ENCODE measurements at regions not wholly inside any gene's neighbourhood (a gene's known extent, or its start where the extent isn't known, plus 50 kb on each side); places are given as distances from the start of the nearest gene placed in this dataset.

- no peak for DNase-seq (ENCODE audit: low read depth)
- TF ChIP-seq CTCF (IDR thresholded peaks at IDR 0.05; ENCODE audit: control insufficient read depth, extremely low read depth, insufficient read depth): no peak
- H3K4me3 ChIP-seq (ENCODE audit: low read depth, low read length): no peak overlapping the region
Measured at GRCh38 chr14:71731096-71731495, 201.1 kb upstream of the RGS6 start.

GRCh38 chr14:71733210-71733883 lies 198.9 kb upstream of the RGS6 start:
- no peak overlapping the region for H3K4me3 ChIP-seq (ENCODE audit: low read depth, low read length)
- no peak for TF ChIP-seq CTCF (IDR thresholded peaks at IDR 0.05; ENCODE audit: control insufficient read depth, extremely low read depth, insufficient read depth)
- no peak for DNase-seq (ENCODE audit: low read depth)

GRCh38 chr14:71734076-71734475 lies 198.2 kb upstream of the RGS6 start:
- no peak for TF ChIP-seq CTCF (IDR thresholded peaks at IDR 0.05; ENCODE audit: control insufficient read depth, extremely low read depth, insufficient read depth)
- no peak for DNase-seq (ENCODE audit: low read depth)
- H3K4me3 ChIP-seq (ENCODE audit: low read depth, low read length): no peak overlapping the region

GRCh38 chr14:71734885-71735284 lies 197.3 kb upstream of the RGS6 start:
- TF ChIP-seq CTCF (IDR thresholded peaks at IDR 0.05; ENCODE audit: control insufficient read depth, extremely low read depth, insufficient read depth): no peak
- H3K4me3 ChIP-seq (ENCODE audit: low read depth, low read length): no peak overlapping the region
- no peak for DNase-seq (ENCODE audit: low read depth)

GRCh38 chr14:71737760-71738159 lies 194.5 kb upstream of the RGS6 start:
- H3K4me3 ChIP-seq (ENCODE audit: low read depth, low read length): no peak overlapping the region
- TF ChIP-seq CTCF (IDR thresholded peaks at IDR 0.05; ENCODE audit: control insufficient read depth, extremely low read depth, insufficient read depth): no peak
- no peak for DNase-seq (ENCODE audit: low read depth)

- TF ChIP-seq CTCF (IDR thresholded peaks at IDR 0.05; ENCODE audit: control insufficient read depth, extremely low read depth, insufficient read depth): no peak
- peak; percentile 21 for DNase-seq (ENCODE audit: low read depth)
Measured at GRCh38 chr14:71739273-71739990, 192.8 kb upstream of the RGS6 start.

More at GRCh38 chr14:71739273-71739990, 192.8 kb upstream of the RGS6 start:
- H3K4me3 ChIP-seq (ENCODE audit: low read depth, low read length): no peak overlapping the region

Data from LNCaP clone FGC (cell line).